Transverse colon (tissue), 4 donors: ENCODE measurements at regions not wholly inside any gene's neighbourhood (a gene's known extent, or its start where the extent isn't known, plus 50 kb on each side); places are given as distances from the start of the nearest gene placed in this dataset.

Source experiments
- DNase-seq: peaks from one replicate; pipeline ENCODE4 v3.0.0-alpha.2; 2019
- H3K27ac ChIP-seq, 4 donors: fragments of 200-600 bp; sonication (generic); 2 replicates each; pipeline ENCODE4 v1.5.1; 2016 to 2018; ENCODE audit warnings: inconsistent platforms in 4 of 4
- H3K27me3 ChIP-seq: fragments of 200-600 bp; sonication (generic); 2 replicates; pipeline ENCODE4 v1.5.1; 2017; ENCODE audit warnings: inconsistent platforms
- H3K36me3 ChIP-seq, 4 donors: fragments of 200-600 bp; sonication (generic); 2 replicates each; pipeline ENCODE4 v1.5.1; 2017 to 2019; ENCODE audit warnings: inconsistent platforms in 4 of 4
- H3K4me1 ChIP-seq, 4 donors: fragments of 200-600 bp; sonication (generic); 2 replicates each; pipeline ENCODE4 v1.5.1; 2017 to 2020; ENCODE audit warnings: inconsistent platforms in 4 of 4
- H3K4me3 ChIP-seq, 4 donors: fragments of 200-600 bp; sonication (generic); 1 replicate in 1 of 4; 2 replicates in 3 of 4; pipeline versions ENCODE4 v1.5.1 to v1.6.1; 2017 to 2019; ENCODE audit warnings: inconsistent platforms in 4 of 4
- H3K9me3 ChIP-seq, 2 donors: fragments of 200-600 bp; sonication (generic); 2 replicates each; pipeline ENCODE4 v1.5.1; 2017 to 2019; ENCODE audit warnings: inconsistent platforms in 2 of 2
- CTCF ChIP-seq, 5 experiments: fragments of 200-600 bp in 3 of 5; fragments of 450-650 bp in 2 of 5; sonication (generic) in 3 of 5; IDR thresholded peaks; 1 replicate in 2 of 5; 2 replicates in 3 of 5; pipeline ENCODE4 v1.5.1; 2016 to 2017; ENCODE audit warnings: antibody characterized with exemption in 5 of 5, inconsistent platforms in 3 of 5, mild to moderate bottlenecking in 2 of 5, moderate library complexity in 1 of 5
- EP300 ChIP-seq: sonication (generic); formaldehyde crosslinking; IDR thresholded peaks from one replicate; pipeline ENCODE4 v1.6.1; 2017; ENCODE audit warnings: antibody characterized with exemption, low read depth
- POLR2A ChIP-seq: fragments of 450-650 bp; IDR thresholded peaks from one replicate; pipeline ENCODE4 v1.6.1; 2016; ENCODE audit warnings: antibody characterized with exemption, mild to moderate bottlenecking, moderate library complexity
- POLR2AphosphoS5 ChIP-seq, 3 donors: sonication (generic); formaldehyde crosslinking; IDR thresholded peaks; one replicate each; pipeline ENCODE4 v1.6.1; 2016; ENCODE audit warnings: antibody characterized with exemption in 3 of 3
- WGBS, 2 donors: methylation state at CpG; one replicate each; pipeline ENCODE4 v1.1.5; 2018; ENCODE audit warnings: low coverage in 1 of 2; 5-methylcytosine and 5-hydroxymethylcytosine counted together
- in situ Hi-C, 4 donors: fragments of 200-750 bp; cut with MboI; loops; one replicate each; pipeline versions ENCODE4 v1.15.0 to v1.15.1; 2017; ENCODE audit warnings: low sequenced_read_pairs in 3 of 4, low pct_ligation_motif_present in 1 of 4, low pct_unique_long_range_greater_than_20kb in 1 of 4
- intact Hi-C: fragments of 100-400 bp; cut with DNase I; formaldehyde crosslinking; loops from one replicate; pipeline ENCODE4 v1.15.1; 2023; ENCODE audit warnings: low total_unique reads

- H3K27me3 ChIP-seq = no peaks in the 10 kb centered on the region
- WGBS, 2 donors = 70 to 79% methylated on average over 3 of the region's 3 CpGs
- in situ Hi-C loops (no loop called here), intact Hi-C loops (no loop called here)
- H3K9me3 ChIP-seq = no peaks in the 10 kb centered on the region
- H3K4me3 ChIP-seq = no peak overlapping the region
- H3K4me1 ChIP-seq = no peaks in the 10 kb centered on the region
- no peak for DNase-seq
- no peak overlapping the region for H3K27ac ChIP-seq
- no peak for TF ChIP-seq EP300
- no peak for TF ChIP-seq CTCF (IDR thresholded peaks at IDR 0.05)
- no peak for TF ChIP-seq POLR2AphosphoS5 (IDR thresholded peaks at IDR 0.05)
- no peak for TF ChIP-seq POLR2A
- no peaks in the 10 kb centered on the region for H3K36me3 ChIP-seq
Measured at GRCh38 chr21:16640297-16641027, 872.4 kb upstream of the CXADR start.

DNA sequence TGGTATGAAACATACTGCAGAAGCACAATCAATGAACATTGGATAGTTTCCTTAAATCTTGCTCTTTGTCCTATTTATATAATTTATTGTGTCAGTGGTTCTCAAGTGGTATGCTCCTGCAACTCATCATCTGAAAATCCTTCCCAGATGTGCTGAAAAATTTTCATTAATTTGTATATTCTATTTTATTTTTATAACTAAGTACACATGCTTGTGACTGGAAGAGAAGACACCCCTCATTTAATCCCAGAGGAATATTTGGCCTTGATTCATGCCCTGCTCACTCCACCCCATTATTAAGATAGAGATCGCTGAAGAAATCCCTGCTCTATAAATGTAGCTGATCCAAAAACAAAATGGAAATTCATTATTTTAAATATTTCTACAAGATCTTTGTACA, 870.5 kb upstream of the CXADR start:
- 71 to 78% methylated on average over 1 of the region's 1 CpG for WGBS, 2 donors
- intact Hi-C loops (no loop called here), in situ Hi-C loops (no loop called here)
- Histone ChIP-seq H3K27ac (no peak overlapping the region), H3K4me3 (no peak overlapping the region), H3K36me3 (no peaks in the 10 kb centered on the region), H3K9me3 (no peaks in the 10 kb centered on the region), H3K4me1 (no peaks in the 10 kb centered on the region), H3K27me3 (no peaks in the 10 kb centered on the region)
- TF ChIP-seq CTCF (IDR thresholded peaks at IDR 0.05) (no peak), POLR2A (no peak), POLR2AphosphoS5 (IDR thresholded peaks at IDR 0.05) (no peak), EP300 (no peak)
- DNase-seq = no peak

GRCh38 chr21:16644685-16645084, 868.2 kb upstream of the CXADR start:
- H3K27me3 ChIP-seq = no peaks in the 10 kb centered on the region
- no peaks in the 10 kb centered on the region for H3K9me3 ChIP-seq
- TF ChIP-seq POLR2AphosphoS5 (IDR thresholded peaks at IDR 0.05) = no peak
- no peak for TF ChIP-seq POLR2A
- TF ChIP-seq CTCF (IDR thresholded peaks at IDR 0.05) = no peak
- no peak for TF ChIP-seq EP300
- H3K4me3 ChIP-seq = no peak overlapping the region
- DNase-seq = no peak
- in situ Hi-C loops = no loop called here
- WGBS, 2 donors = 61 to 77% methylated on average over 2 to 3 of the region's 3 CpGs
- H3K36me3 ChIP-seq = no peaks in the 10 kb centered on the region
- no peaks in the 10 kb centered on the region for H3K4me1 ChIP-seq
- H3K27ac ChIP-seq = no peak overlapping the region
- intact Hi-C loops = no loop called here

- intact Hi-C loops = no loop called here
- 67 to 76% methylated on average over 5 to 7 of the region's 7 CpGs for WGBS, 2 donors
- in situ Hi-C loops = no loop called here
- no peak for TF ChIP-seq POLR2AphosphoS5 (IDR thresholded peaks at IDR 0.05)
- TF ChIP-seq POLR2A = no peak
- no peak for TF ChIP-seq EP300
- TF ChIP-seq CTCF (IDR thresholded peaks at IDR 0.05) = no peak
- no peak for DNase-seq
- Histone ChIP-seq H3K4me1 (no peaks in the 10 kb centered on the region), H3K27ac (no peak overlapping the region), H3K36me3 (no peaks in the 10 kb centered on the region), H3K4me3 (no peak overlapping the region), H3K9me3 (no peaks in the 10 kb centered on the region), H3K27me3 (no peaks in the 10 kb centered on the region)
Measured at GRCh38 chr21:16650714-16651366, 862.0 kb upstream of the CXADR start.
